Erythroblast (primary cell): ENCODE measurements at regions not wholly inside any gene's neighbourhood (a gene's known extent, or its start where the extent isn't known, plus 50 kb on each side); places are given as distances from the start of the nearest gene placed in this dataset.

Source experiments
- GATA1 ChIP-seq: IDR thresholded peaks from 2 replicates; pipeline ENCODE4 v1.6.1; 2011; ENCODE audit warnings: low read depth, mild to moderate bottlenecking, control low read depth, low read length, moderate library complexity
- POLR2A ChIP-seq: IDR thresholded peaks from 2 replicates; pipeline ENCODE4 v1.6.1; 2011; ENCODE audit warnings: mild to moderate bottlenecking, low read length

- TF ChIP-seq POLR2A (no peak), GATA1 (no peak)
These were observed 78.5 kb upstream of the LANCL2 start for GRCh38 chr7:55286666-55287065.
